DND-41 (cell line): ENCODE measurements at regions not wholly inside any gene's neighbourhood (a gene's known extent, or its start where the extent isn't known, plus 50 kb on each side); places are given as distances from the start of the nearest gene placed in this dataset.

ENCODE experiments used
- CTCF ChIP-seq: IDR thresholded peaks from 2 replicates; pipeline ENCODE4 v1.5.1; 2012; ENCODE audit warnings: borderline replicate concordance, low read length, moderate library complexity, mild to moderate bottlenecking; ENCODE audit not compliant: poor library complexity, severe bottlenecking; ENCODE audit errors: extremely low read depth
- EZH2 ChIP-seq: IDR thresholded peaks from 3 replicates; pipeline ENCODE4 v1.6.1; 2012; ENCODE audit warnings: borderline replicate concordance, low read depth, mild to moderate bottlenecking, moderate library complexity, low read length, inconsistent platforms; ENCODE audit not compliant: severe bottlenecking

GRCh38 chr10:46096446-46096845, 50.4 kb upstream of the MSMB start:
- no peak for TF ChIP-seq CTCF
- no peak for TF ChIP-seq EZH2
